Heart right ventricle (tissue), 16 donors: ENCODE measurements at regions not wholly inside any gene's neighbourhood (a gene's known extent, or its start where the extent isn't known, plus 50 kb on each side); places are given as distances from the start of the nearest gene placed in this dataset.
"Not testable (repeated sequence)": the region's sequence is repeated elsewhere in the genome, so short reads cannot be mapped to it uniquely, and the experiment has no call there.

ENCODE experiments used
- ATAC-seq, 8 donors: fragments of 200-7000 bp; cut with Tn5 transposase; one replicate each; pipeline ENCODE4 v1.9.1; 2020; ENCODE audit warnings: mild to moderate bottlenecking in 8 of 8, moderate library complexity in 8 of 8, moderate number of reproducible peaks in 1 of 8
- DNase-seq, 2 donors: peaks; one replicate each; pipeline ENCODE4 v3.0.0-alpha.2; 2020
- H3K27ac ChIP-seq, 10 donors: fragments of 200-600 bp; sonication (generic) in 2 of 10; one replicate each; pipeline versions ENCODE4 v1.5.0 to v1.8.0; 2020 to 2022; ENCODE audit warnings: mild to moderate bottlenecking in 3 of 10
- H3K27me3 ChIP-seq, 7 donors: fragments of 200-600 bp; one replicate each; pipeline ENCODE4 v1.8.0; 2021 to 2022; ENCODE audit warnings: mild to moderate bottlenecking in 2 of 7
- H3K36me3 ChIP-seq, 9 donors: fragments of 200-600 bp; sonication (generic) in 1 of 9; one replicate each; pipeline versions ENCODE4 v1.5.0 to v1.8.0; 2020 to 2022; ENCODE audit warnings: mild to moderate bottlenecking in 2 of 9
- H3K4me1 ChIP-seq, 9 donors: fragments of 200-600 bp; sonication (generic) in 1 of 9; one replicate each; pipeline versions ENCODE4 v1.5.0 to v1.8.0; 2020 to 2022; ENCODE audit warnings: mild to moderate bottlenecking in 4 of 9
- H3K4me3 ChIP-seq, 10 donors: fragments of 200-600 bp; sonication (generic) in 2 of 10; one replicate each; pipeline versions ENCODE4 v1.5.0 to v1.8.0; 2020 to 2022; ENCODE audit warnings: mild to moderate bottlenecking in 7 of 10, moderate library complexity in 2 of 10
- H3K9me3 ChIP-seq, 11 donors: fragments of 200-600 bp in 10 of 11; sonication (generic) in 2 of 11; one replicate each; pipeline versions ENCODE4 v1.5.0 to v1.8.0; 2013 to 2022; ENCODE audit warnings: mild to moderate bottlenecking in 2 of 11, control low read depth in 1 of 11, moderate library complexity in 1 of 11
- WGBS, 2 donors: extraction: QIAGEN DNeasy Blood & Tissue Kit; methylation state at CpG; one replicate each; pipeline ENCODE4 v1.1.7; 2013; ENCODE audit warnings: inconsistent platforms in 1 of 2; 5-methylcytosine and 5-hydroxymethylcytosine counted together
- intact Hi-C, 10 donors: fragments of 100-400 bp; cut with DNase I; formaldehyde crosslinking; loops; one replicate each; pipeline versions ENCODE4 v1.11.1 to v1.14.2; 2022
- donor health status: Arrhythmogenic right ventricular cardiomyopathy.
- donor health status: ischemic (EF 13 %, LVEDD 7.1; RV severe dilation, severe dysfunction).
- donor health status: healthy with polysubstance abuse.
- donor health status: DM: no; HTN: yes; CAD: no.
- donor health status: DM: no; HTN: no; CAD: no.
- donor health status: ischemic (EF 25% LVEDD 6.9; RV normal size, moderate dysfunction).
- donor health status: ischemic (EF 25% LVEDD 5.7; RV mildly dilated, moderate dysfunction).
- donor health status: healthy.
- donor health status: DM: yes; HTN: yes; CAD: no.
- donor health status: Ischemic cardiomyopathy.
- donor health status: ischemic (EF 35%, LVEDD 5.7; RV mildly dilated, moderate dysfunction).
- donor health status: nonischemic (EF 11% LVEDD 7.7; RV severe dilation, severe dysfunction).
- donor health status: DM: yes; HTN: yes; CAD: no.
- donor health status: PGD.
- donor health status: ischemic (EF 29% LVEDD 5.4; RV normal size, mild dysfunction).
- donor health status: nonischemic (EF 23%, LVEDD 6.1; RV moderate dilation, normal function).

DNA sequence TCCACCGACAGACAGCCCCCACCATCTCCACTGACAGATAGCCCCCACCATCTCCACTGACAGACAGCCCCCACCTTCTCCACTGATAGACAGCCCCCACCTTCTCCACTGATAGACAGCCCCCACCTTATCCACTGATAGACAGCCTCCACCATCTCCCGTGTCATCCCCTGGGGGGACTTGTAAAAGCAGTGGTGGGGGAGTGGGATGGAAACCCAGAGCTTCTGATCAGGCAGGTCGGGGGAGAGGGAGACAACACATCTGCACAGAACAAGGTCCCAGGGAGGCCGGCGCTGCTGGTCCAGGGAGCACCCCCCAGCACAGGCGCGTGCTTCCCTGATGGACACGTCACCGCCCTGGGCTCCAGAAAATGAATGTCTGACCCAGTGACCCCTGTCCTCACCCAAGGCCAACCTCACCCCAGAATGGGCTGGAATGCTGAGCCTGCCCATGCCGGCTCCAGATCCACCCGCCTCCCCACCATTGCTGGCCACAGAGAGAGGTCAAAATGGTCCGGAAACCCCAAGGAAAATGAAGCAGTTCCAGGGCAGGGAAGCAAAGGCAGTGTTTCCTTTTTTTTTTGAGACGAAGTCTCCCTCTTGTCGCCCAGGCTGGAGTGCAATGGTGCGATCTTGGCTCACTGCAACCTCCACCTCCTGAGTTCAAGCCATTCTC lies 91.6 kb upstream of the METTL9 start:
- ATAC-seq = peak in 2 of 8 donors; percentile 1 to 2
- H3K4me1 ChIP-seq = peaks cover 52 to 82% (median 65%) of the 10 kb centered on the region in 9 donors
- 69 to 71% methylated on average over 15 of the region's 15 CpGs for WGBS, 2 donors
- H3K27ac ChIP-seq = peak overlapping the region in 9 of 10 donors; percentile 54 to 92 (median 82)
- peaks cover 0 to 13% (median 0%) of the 10 kb centered on the region in 9 donors for H3K36me3 ChIP-seq
- not testable (repeated sequence) for H3K4me3 ChIP-seq, H3K27me3 ChIP-seq, H3K9me3 ChIP-seq
- peak in 1 of 2 donors; percentile 13 for DNase-seq
- intact Hi-C loops = loop anchor here in 3 of 10 donors (10.0 kb wide), 2 partner anchors 47 to 57 kb away; no protein-coding TSS in a partner anchor

DNA sequence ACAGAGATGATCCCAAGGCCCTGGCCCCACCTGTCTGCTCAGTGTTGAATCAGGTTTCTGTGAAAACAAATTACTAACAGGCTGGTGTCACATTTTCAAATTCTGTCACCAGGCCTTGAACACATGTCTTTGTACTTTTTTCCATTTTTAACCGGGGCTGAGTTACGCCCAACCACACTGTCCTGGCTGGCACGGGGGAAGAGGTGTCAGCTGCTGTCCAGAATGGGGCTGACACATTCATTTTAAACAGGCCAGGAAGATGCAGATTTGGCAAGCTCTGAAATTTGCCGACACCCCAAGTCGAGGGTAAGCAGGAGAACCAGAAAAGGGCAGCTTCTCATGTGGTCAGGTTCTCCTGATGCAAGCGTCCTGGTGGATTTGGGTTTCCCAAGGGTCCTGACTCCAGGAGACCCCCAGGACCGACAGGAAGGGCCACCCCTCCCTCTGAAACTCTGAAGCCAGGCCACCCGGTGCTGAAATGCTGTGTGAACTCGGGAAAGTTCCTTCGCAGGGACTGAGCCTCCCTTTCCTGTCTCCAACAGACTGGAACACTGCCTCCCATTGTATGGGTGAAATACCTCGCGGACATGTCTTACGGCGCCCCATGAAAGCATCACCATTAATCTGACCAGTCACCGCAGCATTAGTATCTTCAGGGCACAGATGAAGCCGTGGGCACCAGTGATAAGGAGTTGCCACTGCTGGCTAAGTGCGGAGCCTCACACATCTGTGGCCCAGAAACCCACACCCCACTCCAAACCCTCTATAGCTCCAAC lies 90.5 kb upstream of the METTL9 start:
- WGBS, 2 donors = 43 to 51% methylated on average over 17 of the region's 17 CpGs
- not testable (repeated sequence) for H3K27me3 ChIP-seq, H3K4me3 ChIP-seq, H3K9me3 ChIP-seq, H3K36me3 ChIP-seq
- Histone ChIP-seq H3K4me1 (peaks cover 61 to 87% (median 74%) of the 10 kb centered on the region in 9 donors), H3K27ac (peak overlapping the region; percentile 19 to 92 (median 81))
- intact Hi-C loops = loop anchor here in 3 of 10 donors (10.0 kb wide), 2 partner anchors 46 to 56 kb away; no protein-coding TSS in a partner anchor
- peak in 1 of 2 donors; percentile 36 for DNase-seq
- ATAC-seq = peak in 6 of 8 donors; percentile 7 to 29 (median 20)

DNA sequence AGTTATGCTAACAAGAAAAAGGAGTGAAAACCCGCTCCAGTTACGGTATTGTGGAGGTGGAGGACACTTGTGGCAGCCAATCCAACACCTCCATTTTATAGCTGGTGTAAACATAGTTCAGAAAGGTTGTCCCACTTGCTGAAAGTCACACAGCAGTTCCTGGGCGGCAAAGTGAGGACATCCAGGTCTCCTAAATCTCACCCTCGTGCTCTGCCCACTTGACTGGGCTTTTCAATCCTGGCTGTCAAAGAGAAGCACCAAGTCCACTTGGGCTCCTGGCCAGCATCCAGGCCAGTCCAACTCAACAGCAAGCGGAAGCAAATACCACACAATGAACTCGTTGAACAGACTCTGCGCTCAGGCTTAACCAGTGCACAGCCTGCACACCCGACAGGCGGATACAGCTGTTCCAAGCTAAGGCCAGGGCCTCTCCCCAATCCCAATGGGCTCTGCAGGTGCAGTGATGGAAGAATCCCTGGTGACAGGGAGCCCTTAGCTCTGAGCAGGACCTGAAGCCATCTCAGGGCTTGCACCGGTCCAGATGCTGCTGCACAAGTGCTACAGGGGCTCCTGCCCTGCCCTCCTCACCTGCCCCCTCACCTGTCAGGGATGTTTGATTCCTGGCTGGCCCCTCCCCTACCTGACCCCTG lies 89.8 kb upstream of the METTL9 start:
- peak overlapping the region; percentile 19 to 92 (median 83) for H3K27ac ChIP-seq
- peak; percentile 46 to 47 for DNase-seq
- 47 to 56% methylated on average over 10 of the region's 10 CpGs for WGBS, 2 donors
- H3K9me3 ChIP-seq, H3K27me3 ChIP-seq, H3K36me3 ChIP-seq, H3K4me3 ChIP-seq: not testable (repeated sequence)
- intact Hi-C loops = loop anchor here in 3 of 10 donors (10.0 kb wide), 2 partner anchors 45 to 55 kb away; no protein-coding TSS in a partner anchor
- ATAC-seq = peak; percentile 18 to 45 (median 36)
- peaks cover 64 to 92% (median 81%) of the 10 kb centered on the region in 9 donors for H3K4me1 ChIP-seq

DNA sequence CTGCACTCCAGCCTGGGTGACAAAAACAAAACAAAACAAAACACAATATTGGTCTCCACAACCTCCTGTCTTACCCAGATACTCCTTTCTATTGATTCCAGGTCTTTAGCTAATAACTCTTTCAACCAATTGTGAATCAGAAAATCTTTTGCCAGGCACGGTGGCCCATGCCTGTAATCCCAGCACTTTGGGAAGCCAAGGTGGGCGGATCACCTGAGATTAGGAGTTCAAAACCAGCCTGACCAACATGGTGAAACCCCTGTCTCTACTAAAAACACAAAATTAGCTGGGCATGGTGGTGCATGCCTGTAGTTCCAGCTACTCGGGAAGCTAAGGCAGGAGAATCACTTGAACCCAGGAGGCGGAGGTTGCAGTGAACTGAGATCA lies 88.5 kb upstream of the METTL9 start:
- H3K27me3 ChIP-seq, H3K4me3 ChIP-seq, ATAC-seq, intact Hi-C loops, H3K9me3 ChIP-seq, DNase-seq: not testable (repeated sequence)
- Histone ChIP-seq H3K27ac (peak overlapping the region; percentile 54 to 92 (median 83)), H3K4me1 (peaks cover 67 to 98% (median 90%) of the 10 kb centered on the region in 9 donors), H3K36me3 (peaks cover 0 to 11% (median 0%) of the 10 kb centered on the region in 9 donors)
- 89 to 92% methylated on average over 4 of the region's 4 CpGs for WGBS, 2 donors

DNA sequence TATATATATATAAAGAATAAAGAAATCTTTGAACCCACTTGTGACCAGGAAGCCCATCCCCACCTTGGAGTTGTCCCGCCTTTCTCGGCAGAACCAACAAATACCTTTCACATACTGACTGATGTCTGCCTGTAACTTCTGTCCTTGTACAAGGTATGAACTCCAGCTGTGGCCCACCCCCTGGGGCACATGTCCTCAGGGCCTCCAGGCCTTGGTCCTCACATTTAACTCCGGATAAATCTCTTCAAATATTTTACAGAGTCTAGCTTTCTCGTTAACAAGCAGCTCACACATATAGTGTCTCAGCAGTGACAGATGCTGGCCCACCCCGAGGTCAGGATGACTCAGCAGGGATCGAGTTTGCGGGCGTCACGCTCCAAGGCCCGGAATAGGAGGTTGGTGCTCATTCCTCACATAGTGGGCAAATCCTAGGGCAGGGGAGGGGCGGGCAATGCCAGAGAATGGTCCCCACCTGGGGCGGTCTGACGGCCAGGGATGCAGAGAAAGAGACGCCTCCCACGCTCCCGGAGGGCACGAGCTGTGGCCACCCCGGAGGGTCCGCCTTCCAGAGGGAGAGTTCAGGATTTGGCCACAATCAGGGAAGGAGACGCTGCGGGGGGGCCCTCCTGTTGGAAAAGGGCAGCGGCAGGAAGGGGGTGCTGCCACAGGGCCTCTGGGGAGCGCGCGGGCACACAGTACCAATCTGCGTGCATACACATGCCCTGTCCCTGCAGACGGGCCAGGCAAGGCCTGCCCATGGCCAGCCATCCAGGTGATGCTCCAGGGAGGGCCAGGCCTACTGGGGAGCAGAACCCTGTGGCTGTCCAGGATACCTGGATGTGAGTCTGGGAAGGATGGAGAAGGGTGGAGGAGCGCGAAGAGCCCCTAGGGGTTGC lies 87.8 kb upstream of the METTL9 start:
- intact Hi-C loops, H3K9me3 ChIP-seq, H3K4me3 ChIP-seq, H3K27me3 ChIP-seq: not testable (repeated sequence)
- Histone ChIP-seq H3K36me3 (peaks cover 0 to 16% (median 0%) of the 10 kb centered on the region in 9 donors), H3K4me1 (peaks cover 67 to 100% (median 93%) of the 10 kb centered on the region in 9 donors), H3K27ac (peak overlapping the region; percentile 54 to 92 (median 83))
- peak; percentile 64 to 67 for DNase-seq
- WGBS, 2 donors = 60 to 64% methylated on average over 29 of the region's 29 CpGs
- peak; percentile 17 to 53 (median 28) for ATAC-seq

DNA sequence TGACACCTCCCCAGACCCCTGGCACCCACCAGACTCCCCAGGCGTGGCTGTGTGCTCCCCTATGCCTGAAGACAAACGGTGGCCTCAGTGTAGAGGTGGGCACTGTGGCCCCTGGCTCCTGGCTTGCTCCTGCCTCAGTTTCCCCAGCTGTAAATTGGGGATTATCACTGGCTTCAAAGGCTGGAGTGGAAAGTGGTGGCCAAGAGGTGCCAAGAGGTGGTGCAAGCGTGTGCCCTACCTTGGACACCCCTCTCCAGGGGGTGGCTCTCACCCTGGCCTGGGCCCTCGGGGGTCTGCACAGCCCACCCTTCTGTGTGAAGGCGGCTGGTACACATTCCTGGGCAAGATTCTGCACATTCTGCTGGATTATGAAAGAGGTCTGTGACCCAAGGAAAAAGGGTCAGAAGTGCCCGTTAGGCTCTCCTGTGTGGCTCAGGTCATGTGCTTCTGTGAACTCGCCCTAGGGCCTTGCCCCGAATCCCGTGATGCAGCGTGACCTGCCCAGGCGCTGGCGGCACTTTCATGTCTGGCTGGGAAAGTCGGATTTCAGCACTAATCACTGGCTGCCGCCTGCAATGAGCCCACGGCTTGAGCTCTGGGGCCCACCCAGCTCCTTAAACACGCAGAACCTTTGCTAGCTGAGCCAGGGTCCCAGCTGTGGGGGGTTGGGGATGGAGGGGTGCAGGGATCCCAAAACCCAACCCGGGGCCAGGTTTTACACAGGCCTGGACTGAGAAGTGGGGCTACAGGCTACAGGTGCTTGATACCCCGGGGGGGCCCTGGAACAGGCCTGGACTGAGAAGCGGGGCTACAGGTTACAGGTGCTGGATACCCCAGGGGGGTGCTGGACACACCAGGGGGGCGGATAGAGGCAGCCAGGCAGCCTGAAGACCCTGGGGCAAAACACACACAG lies 86.8 kb upstream of the METTL9 start:
- DNase-seq = peak; percentile 39 to 45
- Histone ChIP-seq H3K4me3 (peak overlapping the region in 1 of 10 donors; percentile 8), H3K27ac (peak overlapping the region; percentile 54 to 92 (median 83)), H3K4me1 (peaks cover 64 to 100% (median 97%) of the 10 kb centered on the region in 9 donors), H3K36me3 (peaks cover 0 to 16% (median 0%) of the 10 kb centered on the region in 9 donors)
- ATAC-seq = peak in 4 of 8 donors; percentile 4 to 26 (median 13)
- intact Hi-C loops, H3K27me3 ChIP-seq, H3K9me3 ChIP-seq: not testable (repeated sequence)
- WGBS, 2 donors = 67 to 70% methylated on average over 19 to 20 of the region's 20 CpGs

DNA sequence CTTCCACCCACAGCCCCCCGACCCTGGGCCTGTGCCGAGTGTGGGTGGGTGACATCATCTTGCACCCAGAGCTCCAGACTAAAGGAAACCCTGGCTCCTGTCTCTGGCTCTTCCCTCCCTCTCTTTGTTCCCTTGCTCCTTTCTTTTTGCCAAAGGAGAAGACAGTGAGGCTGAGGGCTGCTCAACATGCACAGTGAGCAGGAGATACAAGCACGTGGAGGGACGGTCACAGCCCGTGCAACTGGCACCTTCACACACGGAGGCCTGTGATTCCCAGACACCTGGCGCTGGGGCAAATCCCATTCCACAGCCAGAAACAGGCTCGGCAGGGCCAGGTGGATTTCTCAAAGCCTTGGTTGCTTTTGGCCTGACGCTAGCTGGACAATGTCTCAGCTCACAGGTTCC lies 86.0 kb upstream of the METTL9 start:
- WGBS, 2 donors = 40 to 49% methylated on average over 9 of the region's 9 CpGs
- intact Hi-C loops, H3K4me3 ChIP-seq, H3K9me3 ChIP-seq, H3K27me3 ChIP-seq: not testable (repeated sequence)
- H3K27ac ChIP-seq = peak overlapping the region; percentile 54 to 92 (median 83)
- ATAC-seq (peak in 3 of 8 donors; percentile 2 to 9 (median 4)), DNase-seq (peak in 1 of 2 donors; percentile 32)
- peaks cover 0 to 16% (median 0%) of the 10 kb centered on the region in 9 donors for H3K36me3 ChIP-seq
- peaks cover 61 to 100% (median 95%) of the 10 kb centered on the region in 9 donors for H3K4me1 ChIP-seq

DNA sequence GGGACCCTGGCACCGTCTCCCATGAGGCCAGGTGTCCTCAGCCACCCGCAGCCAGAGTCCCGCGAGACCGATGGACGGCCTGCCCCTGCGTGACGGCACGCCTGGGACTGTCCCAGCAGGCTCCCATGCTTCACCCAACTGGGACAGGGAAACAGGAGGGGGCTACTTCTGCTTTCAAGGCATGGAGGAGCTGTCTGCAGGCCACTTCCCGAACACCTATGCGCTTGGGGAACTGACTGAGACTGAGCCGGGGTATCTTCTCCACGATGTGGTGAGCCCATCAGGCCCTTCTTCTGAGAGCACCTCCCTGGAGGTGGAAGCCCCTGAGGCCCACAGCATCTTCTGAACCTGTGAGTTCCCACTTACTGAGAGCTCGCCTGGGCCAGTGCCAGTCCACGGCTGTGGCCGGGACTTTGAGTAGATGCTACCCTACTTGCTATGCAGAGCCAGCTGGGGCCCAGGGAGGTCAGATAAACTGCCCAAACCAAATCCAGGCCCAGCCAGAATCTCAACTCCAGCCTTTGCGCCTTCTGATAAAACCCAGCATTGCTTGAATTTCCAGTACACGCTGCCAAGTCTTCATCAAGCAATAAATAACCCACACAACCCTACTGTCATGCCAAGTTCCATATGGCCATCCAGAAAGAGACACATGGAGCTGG lies 85.4 kb upstream of the METTL9 start:
- Histone ChIP-seq H3K4me1 (peaks cover 56 to 100% (median 92%) of the 10 kb centered on the region in 9 donors), H3K36me3 (peaks cover 0 to 16% (median 0%) of the 10 kb centered on the region in 9 donors), H3K27ac (peak overlapping the region; percentile 54 to 92 (median 83))
- H3K9me3 ChIP-seq, H3K27me3 ChIP-seq, H3K4me3 ChIP-seq, intact Hi-C loops: not testable (repeated sequence)
- 59 to 66% methylated on average over 18 of the region's 18 CpGs for WGBS, 2 donors
- DNase-seq = peak in 1 of 2 donors; percentile 74
- ATAC-seq = peak in 7 of 8 donors; percentile 3 to 57 (median 18)
